HepG2 (cell line): ENCODE measurements at regions not wholly inside any gene's neighbourhood (a gene's known extent, or its start where the extent isn't known, plus 50 kb on each side); places are given as distances from the start of the nearest gene placed in this dataset.
A peak's percentile ranks its signal among the peaks of the same experiment; 100 is the strongest.

Experiments used
- ATAC-seq: fragments of 200-7000 bp; cut with Tn5 transposase; 3 replicates; pipeline ENCODE4 v1.9.1; 2020; ENCODE audit warnings: mild to moderate bottlenecking, moderate library complexity
- BruUV-seq: library from RNA; stranded (reverse); fragments of 400-500 nt; replicated peaks from 2 replicates; lab custom pipeline; 2021; lab: Mats Ljungman, UMichigan
- CTCF ChIA-PET: fragments of 300-600 bp; formaldehyde crosslinking; extraction: SDS; loops from one replicate; lab custom pipeline; 2021; ENCODE audit warnings: low total read pairs, inconsistent platforms, low intra/inter-chr PET ratio; lab: Yijun Ruan, JAX
- POLR2A ChIA-PET: fragments of 350-600 bp; sonication (Branson Sonifier 250); formaldehyde crosslinking; loops from one replicate; lab custom pipeline; 2020; ENCODE audit warnings: antibody characterized with exemption, inconsistent platforms; lab: Yijun Ruan, JAX
- DNase-seq: peaks from one replicate; pipeline ENCODE4 v3.0.0-alpha.2; 2015; ENCODE audit warnings: low spot score
- FAIRE-seq: peaks from 3 replicates; lab custom pipeline; 2011; peaks lifted over from hg19 to GRCh38; lab: Jason Lieb, UNC
- H2AFZ ChIP-seq: one replicate; pipeline ENCODE4 v1.6.1; 2011; ENCODE audit warnings: low read length, inconsistent platforms
- H3K27ac ChIP-seq: fragments of 300-600 bp; 3 replicates; pipeline ENCODE4 v1.8.0; 2011; ENCODE audit warnings: mixed run types, mild to moderate bottlenecking, mixed read lengths, low read length, inconsistent platforms; ENCODE audit not compliant: insufficient read depth; ENCODE audit errors: extremely low read length
- H3K27me3 ChIP-seq, 2 experiments: fragments of 200-600 bp in 1 of 2; 2 replicates in 1 of 2; 3 replicates in 1 of 2; pipeline versions ENCODE4 v1.6.0 to v1.8.0; 2011; ENCODE audit warnings: low read length in 2 of 2, mild to moderate bottlenecking in 2 of 2, moderate library complexity in 2 of 2, inconsistent platforms in 1 of 2; ENCODE audit not compliant: insufficient read depth in 2 of 2, control insufficient read depth in 1 of 2
- H3K36me3 ChIP-seq, 2 experiments: fragments of 200-600 bp in 1 of 2; replicated peaks in 1 of 2; 2 replicates in 1 of 2; 3 replicates in 1 of 2; pipeline versions ENCODE4 v1.5.1 to v1.8.0; 2011; ENCODE audit warnings: low read length in 2 of 2, inconsistent platforms in 1 of 2; ENCODE audit not compliant: insufficient read depth in 2 of 2, control insufficient read depth in 1 of 2
- H3K4me1 ChIP-seq: 2 replicates; pipeline ENCODE4 v1.5.1; 2012; ENCODE audit warnings: low read length, inconsistent platforms; ENCODE audit not compliant: insufficient read depth
- H3K4me2 ChIP-seq: 2 replicates; pipeline ENCODE4 v1.6.0; 2011; ENCODE audit warnings: low read depth, low read length, inconsistent platforms
- H3K4me3 ChIP-seq, 3 experiments: fragments of 200-600 bp in 1 of 3; sonication (generic), shearing (Covaris generic) in 1 of 3; replicated peaks in 1 of 3; 2 replicates each; pipeline ENCODE4 v1.5.1; 2011 to 2016; ENCODE audit warnings: low read length in 3 of 3, inconsistent platforms in 2 of 3, low read depth in 2 of 3, mild to moderate bottlenecking in 2 of 3, control low read depth in 1 of 3, mixed read lengths in 1 of 3; ENCODE audit not compliant: insufficient read depth in 1 of 3
- H3K79me2 ChIP-seq: one replicate; pipeline ENCODE4 v1.6.1; 2011; ENCODE audit warnings: low read length, inconsistent platforms; ENCODE audit not compliant: insufficient read depth
- H3K9ac ChIP-seq: 2 replicates; pipeline ENCODE4 v1.6.0; 2011; ENCODE audit warnings: mild to moderate bottlenecking, low read depth, low read length, inconsistent platforms; ENCODE audit not compliant: insufficient read depth
- H3K9me3 ChIP-seq: 2 replicates; pipeline ENCODE4 v1.5.1; 2012; ENCODE audit warnings: mild to moderate bottlenecking, low read length
- H4K20me1 ChIP-seq: 2 replicates; pipeline ENCODE4 v1.6.0; 2011; ENCODE audit warnings: inconsistent platforms, mild to moderate bottlenecking, low read length, moderate library complexity; ENCODE audit not compliant: insufficient read depth
- ATF7 ChIP-seq, 2 experiments: fragments of 450-650 bp in 1 of 2; sonication (generic) in 1 of 2; formaldehyde crosslinking in 1 of 2; IDR thresholded peaks; 2 replicates each; pipeline versions ENCODE4 v1.4.0 to v1.6.1; 2016 to 2020; ENCODE audit warnings: antibody characterized with exemption in 1 of 2, mild to moderate bottlenecking in 1 of 2, missing genetic modification reagents in 1 of 2
- KIAA2018 ChIP-seq: sonication (generic); formaldehyde crosslinking; IDR thresholded peaks from 2 replicates; pipeline ENCODE4 v1.5.0; 2020; ENCODE audit warnings: mild to moderate bottlenecking, missing genetic modification reagents, borderline replicate concordance
- KLF16 ChIP-seq, 2 experiments: sonication (generic) in 1 of 2; formaldehyde crosslinking in 1 of 2; IDR thresholded peaks; 2 replicates each; pipeline versions ENCODE4 v1.6.1 to v1.8.0; 2016 to 2023; ENCODE audit warnings: missing genetic modification reagents in 2 of 2, missing compliant biosample characterization in 1 of 2
- WGBS: methylation state at CpG from one replicate; pipeline ENCODE4 v1.1.6; 2017; ENCODE audit warnings: low lambda C conversion rate; 5-methylcytosine and 5-hydroxymethylcytosine counted together
- in situ Hi-C: cut with HindIII; loops from 2 replicates; pipeline ENCODE4 v1.10.0; 2017; ENCODE audit warnings: low pct_unique_long_range_greater_than_20kb; ENCODE audit not compliant: extremely low pct_ligation_motif_present
- intact Hi-C: fragments of 100-400 bp; cut with micrococcal nuclease; formaldehyde crosslinking; loops from one replicate; pipeline ENCODE4 v1.10.0; 2022; ENCODE audit not compliant: unreplicated experiment

- no peak for FAIRE-seq
- WGBS: 2% methylated on average over 1 of the region's 1 CpG
- no TSS peak for BruUV-seq
Observed at GRCh38 chr13:67557118-67557517, 327.0 kb upstream of the PCDH9 start.

More at GRCh38 chr13:67557118-67557517, 327.0 kb upstream of the PCDH9 start:
- no peak overlapping the region for H3K27ac ChIP-seq
- peaks cover 42% of the 10 kb centered on the region for H3K9me3 ChIP-seq
- DNase-seq: no peak
- POLR2A ChIA-PET: no interaction called here
- H3K27me3 ChIP-seq: no peaks in the 10 kb centered on the region
- H4K20me1 ChIP-seq: no peaks in the 10 kb centered on the region
- no peak overlapping the region for H2AFZ ChIP-seq
- in situ Hi-C loops: no loop called here
- CTCF ChIA-PET: no interaction called here
- no peak overlapping the region for H3K9ac ChIP-seq
- no peak for TF ChIP-seq KIAA2018 (CRISPR knock-in tag)
- no peak for TF ChIP-seq KLF16 (CRISPR knock-in tag; IDR thresholded peaks at IDR 0.05)
- peak; percentile 38; the same call in 1 of the 2 replicates for TF ChIP-seq ATF7 (IDR thresholded peaks at IDR 0.05)
- no peak for TF ChIP-seq ATF7 (CRISPR knock-in tag; IDR thresholded peaks at IDR 0.05)
- TF ChIP-seq, all 625 proteins: peak for 1
- intact Hi-C loops: no loop called here
- Histone ChIP-seq H3K4me1 (no peaks in the 10 kb centered on the region), H3K79me2 (no peaks in the 10 kb centered on the region), H3K4me3 (no peak overlapping the region), H3K4me2 (no peak overlapping the region), H3K36me3 (no peaks in the 10 kb centered on the region)
- ATAC-seq: no peak
